DOHH2 (cell line): ENCODE measurements at regions not wholly inside any gene's neighbourhood (a gene's known extent, or its start where the extent isn't known, plus 50 kb on each side); places are given as distances from the start of the nearest gene placed in this dataset.

Source experiments
- H3F3A ChIP-seq: fragments of 200-600 bp; sonication (generic), shearing (Covaris generic); 2 replicates; pipeline ENCODE4 v1.6.0; 2016; ENCODE audit warnings: antibody characterized with exemption, mild to moderate bottlenecking; ENCODE audit not compliant: control insufficient read depth, insufficient read depth
- H3K27ac ChIP-seq: fragments of 200-600 bp; sonication (generic); 2 replicates; pipeline ENCODE4 v1.5.1; 2014; ENCODE audit warnings: low read depth, mild to moderate bottlenecking, low read length, moderate library complexity
- H3K27me3 ChIP-seq: fragments of 200-600 bp; sonication (generic); 2 replicates; pipeline ENCODE4 v1.6.1; 2014; ENCODE audit warnings: mild to moderate bottlenecking, low read length, mixed read lengths; ENCODE audit not compliant: control insufficient read depth
- H3K36me3 ChIP-seq: fragments of 200-600 bp; sonication (generic); 2 replicates; pipeline ENCODE4 v1.6.1; 2014; ENCODE audit warnings: mild to moderate bottlenecking, low read length, moderate library complexity, mixed read lengths; ENCODE audit not compliant: control insufficient read depth
- H3K4me1 ChIP-seq: fragments of 200-600 bp; sonication (generic); 2 replicates; pipeline ENCODE4 v1.6.1; 2014; ENCODE audit warnings: mild to moderate bottlenecking, low read length, mixed read lengths; ENCODE audit not compliant: control insufficient read depth
- H3K4me2 ChIP-seq: fragments of 200-600 bp; sonication (generic); 2 replicates; pipeline ENCODE4 v1.6.0; 2014; ENCODE audit warnings: mild to moderate bottlenecking, low read length, moderate library complexity
- H3K4me3 ChIP-seq: fragments of 200-600 bp; sonication (generic); 2 replicates; pipeline ENCODE4 v1.5.1; 2014; ENCODE audit warnings: mild to moderate bottlenecking, low read length, mixed read lengths
- H3K79me2 ChIP-seq: fragments of 200-600 bp; sonication (generic); 2 replicates; pipeline ENCODE4 v1.6.1; 2014; ENCODE audit warnings: mild to moderate bottlenecking, low read length, mixed read lengths; ENCODE audit not compliant: control insufficient read depth
- H3K9me2 ChIP-seq: fragments of 200-600 bp; sonication (generic); replicated peaks from 2 replicates; pipeline ENCODE4 v1.6.1; 2014; ENCODE audit warnings: mild to moderate bottlenecking, low read length, mixed read lengths; ENCODE audit not compliant: control insufficient read depth
- H3K9me3 ChIP-seq: fragments of 200-600 bp; sonication (generic); 2 replicates; pipeline ENCODE4 v1.6.1; 2014; ENCODE audit warnings: antibody characterized with exemption, low read length, mixed read lengths; ENCODE audit not compliant: control insufficient read depth, insufficient read depth
- H4K20me1 ChIP-seq: fragments of 200-600 bp; sonication (generic); 2 replicates; pipeline ENCODE4 v1.6.0; 2014; ENCODE audit warnings: low read depth, mild to moderate bottlenecking, antibody characterized with exemption, low read length, moderate library complexity; ENCODE audit not compliant: control insufficient read depth, insufficient read depth
- EZH2phosphoT487 ChIP-seq: fragments of 200-600 bp; sonication (generic); IDR thresholded peaks from 2 replicates; pipeline ENCODE4 v1.6.1; 2017; ENCODE audit warnings: borderline replicate concordance, mild to moderate bottlenecking, antibody characterized with exemption, low read length, moderate library complexity, mixed read lengths
- TF ChIP-seq, protein P1 (sequence below): fragments of 200-600 bp; sonication (generic); IDR thresholded peaks from one replicate; pipeline ENCODE4 v1.5.1; 2014; ENCODE audit warnings: antibody characterized with exemption, mild to moderate bottlenecking, low read depth, low read length; ENCODE audit not compliant: poor library complexity, severe bottlenecking

- Histone ChIP-seq H3K27me3 (no peaks in the 10 kb centered on the region), H3F3A (no peaks in the 10 kb centered on the region), H3K4me2 (no peak overlapping the region), H3K9me3 (no peaks in the 10 kb centered on the region), H3K27ac (no peak overlapping the region), H3K36me3 (no peaks in the 10 kb centered on the region), H3K4me3 (no peak overlapping the region), H3K79me2 (no peaks in the 10 kb centered on the region), H3K4me1 (no peaks in the 10 kb centered on the region), H4K20me1 (no peaks in the 10 kb centered on the region), H3K9me2 (no peaks in the 10 kb centered on the region)
- TF ChIP-seq, protein P1, sequence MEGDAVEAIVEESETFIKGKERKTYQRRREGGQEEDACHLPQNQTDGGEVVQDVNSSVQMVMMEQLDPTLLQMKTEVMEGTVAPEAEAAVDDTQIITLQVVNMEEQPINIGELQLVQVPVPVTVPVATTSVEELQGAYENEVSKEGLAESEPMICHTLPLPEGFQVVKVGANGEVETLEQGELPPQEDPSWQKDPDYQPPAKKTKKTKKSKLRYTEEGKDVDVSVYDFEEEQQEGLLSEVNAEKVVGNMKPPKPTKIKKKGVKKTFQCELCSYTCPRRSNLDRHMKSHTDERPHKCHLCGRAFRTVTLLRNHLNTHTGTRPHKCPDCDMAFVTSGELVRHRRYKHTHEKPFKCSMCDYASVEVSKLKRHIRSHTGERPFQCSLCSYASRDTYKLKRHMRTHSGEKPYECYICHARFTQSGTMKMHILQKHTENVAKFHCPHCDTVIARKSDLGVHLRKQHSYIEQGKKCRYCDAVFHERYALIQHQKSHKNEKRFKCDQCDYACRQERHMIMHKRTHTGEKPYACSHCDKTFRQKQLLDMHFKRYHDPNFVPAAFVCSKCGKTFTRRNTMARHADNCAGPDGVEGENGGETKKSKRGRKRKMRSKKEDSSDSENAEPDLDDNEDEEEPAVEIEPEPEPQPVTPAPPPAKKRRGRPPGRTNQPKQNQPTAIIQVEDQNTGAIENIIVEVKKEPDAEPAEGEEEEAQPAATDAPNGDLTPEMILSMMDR: no peak
- no peak for TF ChIP-seq EZH2phosphoT487
Observed at GRCh38 chr17:79241616-79242015, 167.0 kb downstream of the ENGASE start.

DNA sequence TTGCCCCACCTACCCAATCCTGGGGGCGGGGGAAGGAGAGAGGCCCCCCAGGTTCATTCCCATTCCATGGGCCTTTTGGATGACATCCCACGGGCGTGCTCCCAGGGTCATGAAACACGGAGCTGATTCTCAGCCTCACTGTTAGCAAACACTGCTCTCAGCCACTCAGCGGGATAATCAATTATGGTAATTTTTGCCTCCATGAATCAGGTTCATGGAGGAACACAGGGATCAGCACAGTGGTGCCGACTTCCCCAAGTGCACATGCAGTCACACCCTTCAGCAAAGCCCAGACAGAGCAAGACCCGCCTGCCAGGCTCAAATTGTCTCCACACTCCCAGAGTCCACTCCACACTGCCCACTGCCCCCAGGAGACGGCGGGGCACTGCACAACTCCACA, 164.6 kb downstream of the ENGASE start:
- H3K9me2 ChIP-seq: no peaks in the 10 kb centered on the region
- no peaks in the 10 kb centered on the region for H4K20me1 ChIP-seq
- H3K36me3 ChIP-seq: no peaks in the 10 kb centered on the region
- H3K79me2 ChIP-seq: no peaks in the 10 kb centered on the region
- no peak overlapping the region for H3K27ac ChIP-seq
- H3K4me1 ChIP-seq: no peaks in the 10 kb centered on the region
- no peaks in the 10 kb centered on the region for H3F3A ChIP-seq
- H3K9me3 ChIP-seq: no peaks in the 10 kb centered on the region
- H3K4me3 ChIP-seq: no peak overlapping the region
- H3K4me2 ChIP-seq: no peak overlapping the region
- no peak for TF ChIP-seq EZH2phosphoT487
- TF ChIP-seq, protein P1: no peak
- H3K27me3 ChIP-seq: no peaks in the 10 kb centered on the region

DNA sequence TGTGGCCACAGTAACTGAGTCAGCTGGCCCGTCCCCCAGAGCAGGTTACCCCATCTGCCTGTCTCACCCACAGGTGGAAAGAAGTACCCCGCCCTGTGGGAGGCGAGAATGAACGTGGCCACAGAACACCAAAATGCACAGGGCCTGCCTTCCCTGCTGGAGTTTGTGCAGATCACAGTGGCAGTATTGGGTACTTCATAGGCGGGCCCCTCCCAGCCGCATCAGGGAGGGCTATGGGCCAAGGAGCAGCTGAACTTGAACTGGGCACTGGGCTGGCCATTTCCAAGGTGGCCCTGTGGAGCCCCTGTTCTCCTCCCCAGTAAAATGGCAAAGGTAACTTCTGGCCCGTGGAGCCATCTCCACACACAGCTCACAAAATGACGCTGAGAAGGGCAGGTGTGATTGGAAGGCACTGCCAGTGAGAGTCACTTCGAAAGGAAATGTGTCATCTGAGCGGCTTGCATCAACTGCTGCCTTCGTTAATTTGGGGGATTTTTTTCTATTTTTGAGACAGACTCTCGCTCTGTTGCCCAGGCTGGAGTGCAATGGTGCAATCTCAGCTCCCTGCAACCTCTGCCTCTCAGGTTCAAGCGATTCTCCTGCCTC, 162.9 kb downstream of the ENGASE start:
- no peak overlapping the region for H3K4me2 ChIP-seq
- no peak overlapping the region for H3K4me3 ChIP-seq
- H3K9me3 ChIP-seq: no peaks in the 10 kb centered on the region
- H3K79me2 ChIP-seq: no peaks in the 10 kb centered on the region
- H4K20me1 ChIP-seq: no peaks in the 10 kb centered on the region
- no peaks in the 10 kb centered on the region for H3F3A ChIP-seq
- H3K36me3 ChIP-seq: no peaks in the 10 kb centered on the region
- H3K4me1 ChIP-seq: no peaks in the 10 kb centered on the region
- H3K9me2 ChIP-seq: no peaks in the 10 kb centered on the region
- TF ChIP-seq, protein P1: no peak
- no peak for TF ChIP-seq EZH2phosphoT487
- H3K27me3 ChIP-seq: no peaks in the 10 kb centered on the region
- H3K27ac ChIP-seq: no peak overlapping the region
